22Rv1 (cell line): ENCODE measurements at regions not wholly inside any gene's neighbourhood (a gene's known extent, or its start where the extent isn't known, plus 50 kb on each side); places are given as distances from the start of the nearest gene placed in this dataset.

Source experiments
- H3K27ac ChIP-seq: fragments of 450-650 bp; 2 replicates; pipeline ENCODE4 v1.5.1; 2017
- CTCF ChIP-seq: fragments of 450-650 bp; IDR thresholded peaks from 2 replicates; pipeline ENCODE4 v1.5.1; 2017; ENCODE audit warnings: mild to moderate bottlenecking
- ZFX ChIP-seq: fragments of 450-650 bp; IDR thresholded peaks from 2 replicates; pipeline ENCODE4 v1.6.1; 2017; ENCODE audit warnings: antibody characterized with exemption, borderline replicate concordance

- TF ChIP-seq ZFX (no peak), CTCF (no peak)
- no peak overlapping the region for H3K27ac ChIP-seq
Observed at GRCh38 chr13:91139232-91139631, 208.3 kb upstream of the MIR17HG start.

DNA sequence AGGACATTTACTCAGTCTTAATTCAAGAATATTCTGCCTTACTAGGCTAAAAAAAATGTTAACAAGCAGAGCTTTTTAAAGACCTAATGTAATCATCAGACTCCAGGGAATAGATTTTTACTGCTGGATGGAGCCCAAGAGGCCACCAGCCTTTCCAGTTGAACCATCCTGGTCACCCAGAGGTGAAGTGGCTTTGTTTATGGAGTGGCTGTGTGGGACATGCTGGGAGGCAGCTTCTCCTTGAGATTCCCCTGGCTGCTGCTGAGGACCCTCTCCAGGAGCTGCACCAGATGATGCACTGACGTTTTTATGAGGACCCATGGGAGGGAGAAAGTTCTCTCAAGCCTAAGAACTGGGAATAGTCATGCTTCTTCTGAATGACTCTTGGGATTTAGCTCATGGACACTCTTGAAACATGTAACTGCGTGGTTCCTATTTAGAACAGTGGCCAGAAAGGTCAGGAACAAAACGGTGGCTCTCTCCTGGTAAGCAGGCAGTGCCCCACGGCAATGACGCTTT is 205.9 kb upstream of the MIR17HG start:
- no peak for TF ChIP-seq ZFX
- TF ChIP-seq CTCF = no peak
- no peak overlapping the region for H3K27ac ChIP-seq

DNA sequence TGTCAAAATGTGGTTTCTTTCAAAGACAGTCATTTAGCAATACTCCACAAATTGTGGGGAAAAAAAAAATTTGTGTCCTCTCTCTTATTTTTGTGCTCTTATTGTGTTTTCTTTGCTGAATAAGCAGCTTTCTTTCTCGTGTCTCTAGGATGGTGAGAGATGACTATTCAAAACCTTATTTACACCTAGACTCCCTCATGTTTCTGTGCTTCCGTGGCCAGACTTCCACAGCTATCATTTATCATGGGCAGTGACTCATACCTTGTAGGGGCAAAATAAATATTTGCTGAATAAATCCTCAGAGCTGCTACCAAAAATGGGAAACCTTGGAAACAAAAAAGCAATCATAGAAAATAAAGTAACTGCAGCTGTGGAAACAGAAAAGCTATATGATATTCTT is 204.9 kb upstream of the MIR17HG start:
- no peak for TF ChIP-seq ZFX
- no peak for TF ChIP-seq CTCF
- no peak overlapping the region; the same call in 1 of the 2 replicates for H3K27ac ChIP-seq

GRCh38 chr13:91144054-91144453 is 203.4 kb upstream of the MIR17HG start:
- H3K27ac ChIP-seq = no peak overlapping the region
- no peak for TF ChIP-seq CTCF
- no peak for TF ChIP-seq ZFX

- TF ChIP-seq ZFX = no peak
- TF ChIP-seq CTCF = no peak
- no peak overlapping the region for H3K27ac ChIP-seq
Observed at GRCh38 chr13:91144486-91144885, 203.0 kb upstream of the MIR17HG start.

- TF ChIP-seq CTCF (no peak), ZFX (no peak)
- H3K27ac ChIP-seq = no peak overlapping the region
Observed at GRCh38 chr13:91145571-91146205, 201.8 kb upstream of the MIR17HG start.

- no peak for TF ChIP-seq CTCF
- TF ChIP-seq ZFX = no peak
- no peak overlapping the region for H3K27ac ChIP-seq
Observed at GRCh38 chr13:91146601-91147000, 200.9 kb upstream of the MIR17HG start.
